ENCODE measurements at regions not wholly inside any gene's neighbourhood (a gene's known extent, or its start where the extent isn't known, plus 50 kb on each side); places are given as distances from the start of the nearest gene placed in this dataset.

- Histone ChIP-seq H2AFZ (ENCODE audit: low read length) (no peak overlapping the region), H3K27me3 (replicated peaks; ENCODE audit: insufficient read depth, low read length) (peaks cover 8% of the 10 kb centered on the region; the same call in 1 of the 2 replicates), H3K4me2 (ENCODE audit: low read depth, low read length) (no peak overlapping the region), H3K4me1 (ENCODE audit: low read length) (no peaks in the 10 kb centered on the region), H3K9ac (ENCODE audit: low read length) (no peak overlapping the region), H3K9me2 (replicated peaks; ENCODE audit: insufficient read depth, low read length) (no peaks in the 10 kb centered on the region), H3K4me3 (ENCODE audit: low read length) (no peak overlapping the region), H3K27ac (ENCODE audit: low read length) (no peak overlapping the region), H3F3A (ENCODE audit: insufficient read depth, low read length) (no peaks in the 10 kb centered on the region), H3K36me3 (replicated peaks; ENCODE audit: insufficient read depth, low read length) (no peaks in the 10 kb centered on the region), H3K9me3 (replicated peaks; ENCODE audit: insufficient read depth, low read length) (no peaks in the 10 kb centered on the region), H3K79me2 (ENCODE audit: low read length) (no peaks in the 10 kb centered on the region), H4K20me1 (ENCODE audit: insufficient read depth, low read length) (no peaks in the 10 kb centered on the region)
- TF ChIP-seq EZH2phosphoT487 (IDR thresholded peaks at IDR 0.05; ENCODE audit: low read length) (no peak), EZH2 (optimal IDR thresholded peaks at IDR 0.05; ENCODE audit: low read depth, low read length) (no peak), CTCF (IDR thresholded peaks at IDR 0.05; ENCODE audit: low read length) (no peak)
- no peak for DNase-seq
Observed at GRCh38 chr19:30785458-30786137, 413.4 kb downstream of the ZNF536 start.

- no peaks in the 10 kb centered on the region for H3F3A ChIP-seq (ENCODE audit: insufficient read depth, low read length)
- peaks cover 2% of the 10 kb centered on the region; the same call in 1 of the 2 replicates for H3K27me3 ChIP-seq (replicated peaks; ENCODE audit: insufficient read depth, low read length)
- no peaks in the 10 kb centered on the region for H3K36me3 ChIP-seq (replicated peaks; ENCODE audit: insufficient read depth, low read length)
- TF ChIP-seq CTCF (IDR thresholded peaks at IDR 0.05; ENCODE audit: low read length) (peak; percentile 73), EZH2phosphoT487 (IDR thresholded peaks at IDR 0.05; ENCODE audit: low read length) (no peak)
- H3K79me2 ChIP-seq (ENCODE audit: low read length): no peaks in the 10 kb centered on the region
- H3K4me3 ChIP-seq (ENCODE audit: low read length): no peak overlapping the region
- H3K4me1 ChIP-seq (ENCODE audit: low read length): no peaks in the 10 kb centered on the region
- H3K4me2 ChIP-seq (ENCODE audit: low read depth, low read length): no peak overlapping the region
- H3K27ac ChIP-seq (ENCODE audit: low read length): no peak overlapping the region
- DNase-seq: peak; percentile 41
- no peak overlapping the region for H3K9ac ChIP-seq (ENCODE audit: low read length)
- H4K20me1 ChIP-seq (ENCODE audit: insufficient read depth, low read length): no peaks in the 10 kb centered on the region
- no peaks in the 10 kb centered on the region for H3K9me2 ChIP-seq (replicated peaks; ENCODE audit: insufficient read depth, low read length)
- H3K9me3 ChIP-seq (replicated peaks; ENCODE audit: insufficient read depth, low read length): no peaks in the 10 kb centered on the region
- H2AFZ ChIP-seq (ENCODE audit: low read length): no peak overlapping the region
Observed at GRCh38 chr19:30784850-30785457, 412.8 kb downstream of the ZNF536 start.

GRCh38 chr19:30783936-30784335 lies 411.8 kb downstream of the ZNF536 start:
- H3F3A ChIP-seq (ENCODE audit: insufficient read depth, low read length): no peaks in the 10 kb centered on the region
- H3K9me3 ChIP-seq (replicated peaks; ENCODE audit: insufficient read depth, low read length): no peaks in the 10 kb centered on the region
- H4K20me1 ChIP-seq (ENCODE audit: insufficient read depth, low read length): no peaks in the 10 kb centered on the region
- H3K9ac ChIP-seq (ENCODE audit: low read length): no peak overlapping the region
- no peak overlapping the region for H2AFZ ChIP-seq (ENCODE audit: low read length)
- H3K9me2 ChIP-seq (replicated peaks; ENCODE audit: insufficient read depth, low read length): no peaks in the 10 kb centered on the region
- H3K27ac ChIP-seq (ENCODE audit: low read length): no peak overlapping the region
- no peaks in the 10 kb centered on the region for H3K79me2 ChIP-seq (ENCODE audit: low read length)
- H3K27me3 ChIP-seq (replicated peaks; ENCODE audit: insufficient read depth, low read length): peaks cover 5% of the 10 kb centered on the region
- H3K36me3 ChIP-seq (replicated peaks; ENCODE audit: insufficient read depth, low read length): no peaks in the 10 kb centered on the region
- no peak overlapping the region for H3K4me2 ChIP-seq (ENCODE audit: low read depth, low read length)
- TF ChIP-seq EZH2 (optimal IDR thresholded peaks at IDR 0.05; ENCODE audit: low read depth, low read length): no peak
- TF ChIP-seq EZH2phosphoT487 (IDR thresholded peaks at IDR 0.05; ENCODE audit: low read length): no peak
- DNase-seq: no peak
- H3K4me1 ChIP-seq (ENCODE audit: low read length): no peaks in the 10 kb centered on the region
- no peak overlapping the region for H3K4me3 ChIP-seq (ENCODE audit: low read length)

- Histone ChIP-seq H3F3A (ENCODE audit: insufficient read depth, low read length) (no peaks in the 10 kb centered on the region), H3K4me3 (ENCODE audit: low read length) (no peak overlapping the region), H3K36me3 (replicated peaks; ENCODE audit: insufficient read depth, low read length) (no peaks in the 10 kb centered on the region), H3K9ac (ENCODE audit: low read length) (no peak overlapping the region), H2AFZ (ENCODE audit: low read length) (no peak overlapping the region), H3K9me3 (replicated peaks; ENCODE audit: insufficient read depth, low read length) (no peaks in the 10 kb centered on the region), H3K4me1 (ENCODE audit: low read length) (no peaks in the 10 kb centered on the region), H3K27ac (ENCODE audit: low read length) (no peak overlapping the region), H3K9me2 (replicated peaks; ENCODE audit: insufficient read depth, low read length) (no peaks in the 10 kb centered on the region), H3K79me2 (ENCODE audit: low read length) (no peaks in the 10 kb centered on the region), H3K4me2 (ENCODE audit: low read depth, low read length) (no peak overlapping the region), H4K20me1 (ENCODE audit: insufficient read depth, low read length) (no peaks in the 10 kb centered on the region), H3K27me3 (replicated peaks; ENCODE audit: insufficient read depth, low read length) (peaks cover 9% of the 10 kb centered on the region)
- TF ChIP-seq EZH2phosphoT487 (IDR thresholded peaks at IDR 0.05; ENCODE audit: low read length) (no peak), EZH2 (optimal IDR thresholded peaks at IDR 0.05; ENCODE audit: low read depth, low read length) (no peak), CTCF (IDR thresholded peaks at IDR 0.05; ENCODE audit: low read length) (no peak)
- no peak for DNase-seq
Observed at GRCh38 chr19:30783212-30783611, 411.0 kb downstream of the ZNF536 start.

All from MM.1S (cell line).